ENCODE measurements at regions not wholly inside any gene's neighbourhood (a gene's known extent, or its start where the extent isn't known, plus 50 kb on each side); places are given as distances from the start of the nearest gene placed in this dataset.

DNA sequence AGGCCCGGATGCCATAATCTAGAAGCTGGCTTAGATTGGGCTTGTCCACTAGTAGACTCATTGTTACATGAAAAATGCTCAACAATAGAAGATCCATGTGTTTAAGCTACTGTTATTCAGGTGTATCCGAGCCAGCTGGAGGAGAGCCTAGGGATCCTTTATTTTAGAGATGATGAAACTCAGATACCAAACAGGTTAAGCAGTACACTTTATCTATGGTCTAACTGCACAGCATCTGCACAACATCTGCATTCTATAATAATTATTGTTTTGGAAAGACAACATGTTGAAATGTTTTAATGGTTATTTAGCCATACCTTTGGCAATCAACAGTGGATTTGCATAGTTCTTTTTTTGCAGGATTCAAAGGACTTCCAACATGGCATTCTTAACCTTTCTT, 134.1 kb downstream of the RFPL4B start:
- H3K9me2 ChIP-seq (ENCODE audit: insufficient read depth), result peaks cover 8% of the 10 kb centered on the region; the same call in 1 of the 2 replicates
- no peak overlapping the region for H3K27ac ChIP-seq (ENCODE audit: low read depth)
- TF ChIP-seq POLR2AphosphoS5 (IDR thresholded peaks at IDR 0.05; ENCODE audit: low read depth), result no peak
- no peak for TF ChIP-seq STAT1 (IDR thresholded peaks at IDR 0.05; ENCODE audit: unreplicated experiment)
- no peak for TF ChIP-seq ZNF331 (CRISPR knock-in tag; IDR thresholded peaks at IDR 0.05; ENCODE audit: low read depth)
- no peak for TF ChIP-seq EZH2phosphoT487 (IDR thresholded peaks at IDR 0.05; ENCODE audit: unreplicated experiment)
- ATAC-seq, result no peak
- Mint-ChIP-seq H3K27ac (no peak overlapping the region), H3K4me1 (no peaks in the 10 kb centered on the region), H3K4me3 (no peak overlapping the region), H3K9me3 (no peaks in the 10 kb centered on the region), H3K27me3 (ENCODE audit: insufficient read depth, low read depth, poor library complexity) (no peaks in the 10 kb centered on the region), H3K36me3 (ENCODE audit: low read depth) (no peaks in the 10 kb centered on the region)
- H3K27me3 ChIP-seq (ENCODE audit: insufficient read depth), result no peaks in the 10 kb centered on the region
- DNase-seq (ENCODE audit: low spot score), result no peak
- H4K20me1 ChIP-seq (replicated peaks; ENCODE audit: insufficient read depth), result no peaks in the 10 kb centered on the region
- H3F3A ChIP-seq (replicated peaks; ENCODE audit: low read depth), result no peaks in the 10 kb centered on the region
- H3K79me2 ChIP-seq (replicated peaks; ENCODE audit: insufficient read depth), result no peaks in the 10 kb centered on the region
- H3K4me2 ChIP-seq, result no peak overlapping the region
- H3K4me1 ChIP-seq (ENCODE audit: insufficient read depth), result no peaks in the 10 kb centered on the region
- H2AFZ ChIP-seq, result no peak overlapping the region
- no peaks in the 10 kb centered on the region for H3K36me3 ChIP-seq (ENCODE audit: insufficient read depth)
- no peak overlapping the region for H3K4me3 ChIP-seq

DNA sequence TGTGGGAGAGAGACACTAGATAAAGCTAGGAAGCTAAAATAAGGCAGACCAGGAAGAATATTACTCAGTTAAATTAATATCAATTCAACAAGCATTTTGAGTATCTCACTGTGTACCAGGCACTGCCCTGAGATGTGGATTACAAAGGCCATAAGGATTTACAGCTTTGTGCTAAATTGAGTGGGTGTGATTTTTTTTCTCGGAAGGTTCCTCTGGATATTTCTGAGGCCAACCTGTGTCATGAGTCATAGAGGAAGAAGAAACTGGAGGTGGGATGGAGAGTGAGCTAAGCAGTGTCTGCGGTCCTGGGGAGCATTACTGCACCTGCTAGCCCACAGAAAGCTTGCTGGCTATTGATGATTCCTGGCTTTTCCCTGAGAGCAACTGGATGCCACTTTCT, 135.2 kb downstream of the RFPL4B start:
- H3K27me3 ChIP-seq (ENCODE audit: insufficient read depth), result no peaks in the 10 kb centered on the region
- Mint-ChIP-seq H3K9me3 (no peaks in the 10 kb centered on the region), H3K27ac (no peak overlapping the region), H3K4me3 (no peak overlapping the region), H3K36me3 (ENCODE audit: low read depth) (no peaks in the 10 kb centered on the region), H3K4me1 (no peaks in the 10 kb centered on the region), H3K27me3 (ENCODE audit: insufficient read depth, low read depth, poor library complexity) (no peaks in the 10 kb centered on the region)
- H3K27ac ChIP-seq (ENCODE audit: low read depth), result no peak overlapping the region
- H2AFZ ChIP-seq, result no peak overlapping the region
- H3K79me2 ChIP-seq (replicated peaks; ENCODE audit: insufficient read depth), result no peaks in the 10 kb centered on the region
- no peak overlapping the region for H3K4me3 ChIP-seq
- ATAC-seq, result no peak
- no peaks in the 10 kb centered on the region for H4K20me1 ChIP-seq (replicated peaks; ENCODE audit: insufficient read depth)
- H3K4me2 ChIP-seq, result no peak overlapping the region
- H3K36me3 ChIP-seq (ENCODE audit: insufficient read depth), result no peaks in the 10 kb centered on the region
- no peak for DNase-seq (ENCODE audit: low spot score)
- no peaks in the 10 kb centered on the region for H3K4me1 ChIP-seq (ENCODE audit: insufficient read depth)
- no peaks in the 10 kb centered on the region for H3F3A ChIP-seq (replicated peaks; ENCODE audit: low read depth)
- peaks cover 8% of the 10 kb centered on the region; the same call in 1 of the 2 replicates for H3K9me2 ChIP-seq (ENCODE audit: insufficient read depth)
- no peak for TF ChIP-seq EZH2phosphoT487 (IDR thresholded peaks at IDR 0.05; ENCODE audit: unreplicated experiment)
- TF ChIP-seq NANOG (IDR thresholded peaks at IDR 0.05; ENCODE audit: borderline replicate concordance), result no peak
- no peak for TF ChIP-seq ZNF331 (CRISPR knock-in tag; IDR thresholded peaks at IDR 0.05; ENCODE audit: low read depth)
- no peak for TF ChIP-seq ZNF114 (CRISPR knock-in tag; IDR thresholded peaks at IDR 0.05)
- TF ChIP-seq CREB1 (CRISPR knock-in tag; IDR thresholded peaks at IDR 0.05; ENCODE audit: low read depth), result no peak
- no peak for TF ChIP-seq STAT1 (IDR thresholded peaks at IDR 0.05; ENCODE audit: unreplicated experiment)
- no peak for TF ChIP-seq JUNB (IDR thresholded peaks at IDR 0.05; ENCODE audit: unreplicated experiment)
- TF ChIP-seq, protein P1, sequence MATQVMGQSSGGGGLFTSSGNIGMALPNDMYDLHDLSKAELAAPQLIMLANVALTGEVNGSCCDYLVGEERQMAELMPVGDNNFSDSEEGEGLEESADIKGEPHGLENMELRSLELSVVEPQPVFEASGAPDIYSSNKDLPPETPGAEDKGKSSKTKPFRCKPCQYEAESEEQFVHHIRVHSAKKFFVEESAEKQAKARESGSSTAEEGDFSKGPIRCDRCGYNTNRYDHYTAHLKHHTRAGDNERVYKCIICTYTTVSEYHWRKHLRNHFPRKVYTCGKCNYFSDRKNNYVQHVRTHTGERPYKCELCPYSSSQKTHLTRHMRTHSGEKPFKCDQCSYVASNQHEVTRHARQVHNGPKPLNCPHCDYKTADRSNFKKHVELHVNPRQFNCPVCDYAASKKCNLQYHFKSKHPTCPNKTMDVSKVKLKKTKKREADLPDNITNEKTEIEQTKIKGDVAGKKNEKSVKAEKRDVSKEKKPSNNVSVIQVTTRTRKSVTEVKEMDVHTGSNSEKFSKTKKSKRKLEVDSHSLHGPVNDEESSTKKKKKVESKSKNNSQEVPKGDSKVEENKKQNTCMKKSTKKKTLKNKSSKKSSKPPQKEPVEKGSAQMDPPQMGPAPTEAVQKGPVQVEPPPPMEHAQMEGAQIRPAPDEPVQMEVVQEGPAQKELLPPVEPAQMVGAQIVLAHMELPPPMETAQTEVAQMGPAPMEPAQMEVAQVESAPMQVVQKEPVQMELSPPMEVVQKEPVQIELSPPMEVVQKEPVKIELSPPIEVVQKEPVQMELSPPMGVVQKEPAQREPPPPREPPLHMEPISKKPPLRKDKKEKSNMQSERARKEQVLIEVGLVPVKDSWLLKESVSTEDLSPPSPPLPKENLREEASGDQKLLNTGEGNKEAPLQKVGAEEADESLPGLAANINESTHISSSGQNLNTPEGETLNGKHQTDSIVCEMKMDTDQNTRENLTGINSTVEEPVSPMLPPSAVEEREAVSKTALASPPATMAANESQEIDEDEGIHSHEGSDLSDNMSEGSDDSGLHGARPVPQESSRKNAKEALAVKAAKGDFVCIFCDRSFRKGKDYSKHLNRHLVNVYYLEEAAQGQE (IDR thresholded peaks at IDR 0.05; ENCODE audit: unreplicated experiment), result no peak
- TF ChIP-seq, protein P2, sequence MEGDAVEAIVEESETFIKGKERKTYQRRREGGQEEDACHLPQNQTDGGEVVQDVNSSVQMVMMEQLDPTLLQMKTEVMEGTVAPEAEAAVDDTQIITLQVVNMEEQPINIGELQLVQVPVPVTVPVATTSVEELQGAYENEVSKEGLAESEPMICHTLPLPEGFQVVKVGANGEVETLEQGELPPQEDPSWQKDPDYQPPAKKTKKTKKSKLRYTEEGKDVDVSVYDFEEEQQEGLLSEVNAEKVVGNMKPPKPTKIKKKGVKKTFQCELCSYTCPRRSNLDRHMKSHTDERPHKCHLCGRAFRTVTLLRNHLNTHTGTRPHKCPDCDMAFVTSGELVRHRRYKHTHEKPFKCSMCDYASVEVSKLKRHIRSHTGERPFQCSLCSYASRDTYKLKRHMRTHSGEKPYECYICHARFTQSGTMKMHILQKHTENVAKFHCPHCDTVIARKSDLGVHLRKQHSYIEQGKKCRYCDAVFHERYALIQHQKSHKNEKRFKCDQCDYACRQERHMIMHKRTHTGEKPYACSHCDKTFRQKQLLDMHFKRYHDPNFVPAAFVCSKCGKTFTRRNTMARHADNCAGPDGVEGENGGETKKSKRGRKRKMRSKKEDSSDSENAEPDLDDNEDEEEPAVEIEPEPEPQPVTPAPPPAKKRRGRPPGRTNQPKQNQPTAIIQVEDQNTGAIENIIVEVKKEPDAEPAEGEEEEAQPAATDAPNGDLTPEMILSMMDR (conservative IDR thresholded peaks at IDR 0.05; ENCODE audit: low read depth in 2 of 2), result no peak
- TF ChIP-seq, protein P3, sequence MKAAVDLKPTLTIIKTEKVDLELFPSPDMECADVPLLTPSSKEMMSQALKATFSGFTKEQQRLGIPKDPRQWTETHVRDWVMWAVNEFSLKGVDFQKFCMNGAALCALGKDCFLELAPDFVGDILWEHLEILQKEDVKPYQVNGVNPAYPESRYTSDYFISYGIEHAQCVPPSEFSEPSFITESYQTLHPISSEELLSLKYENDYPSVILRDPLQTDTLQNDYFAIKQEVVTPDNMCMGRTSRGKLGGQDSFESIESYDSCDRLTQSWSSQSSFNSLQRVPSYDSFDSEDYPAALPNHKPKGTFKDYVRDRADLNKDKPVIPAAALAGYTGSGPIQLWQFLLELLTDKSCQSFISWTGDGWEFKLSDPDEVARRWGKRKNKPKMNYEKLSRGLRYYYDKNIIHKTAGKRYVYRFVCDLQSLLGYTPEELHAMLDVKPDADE (IDR thresholded peaks at IDR 0.05), result no peak
